Superior temporal gyrus (tissue), 1 donor: ENCODE measurements at regions not wholly inside any gene's neighbourhood (a gene's known extent, or its start where the extent isn't known, plus 50 kb on each side); places are given as distances from the start of the nearest gene placed in this dataset.
"Not testable (repeated sequence)": the region's sequence is repeated elsewhere in the genome, so short reads cannot be mapped to it uniquely, and the experiment has no call there.

Source experiments
- DNase-seq: peaks from one replicate; pipeline ENCODE4 v3.0.0-alpha.2; 2016; ENCODE audit errors: extremely low spot score

DNA sequence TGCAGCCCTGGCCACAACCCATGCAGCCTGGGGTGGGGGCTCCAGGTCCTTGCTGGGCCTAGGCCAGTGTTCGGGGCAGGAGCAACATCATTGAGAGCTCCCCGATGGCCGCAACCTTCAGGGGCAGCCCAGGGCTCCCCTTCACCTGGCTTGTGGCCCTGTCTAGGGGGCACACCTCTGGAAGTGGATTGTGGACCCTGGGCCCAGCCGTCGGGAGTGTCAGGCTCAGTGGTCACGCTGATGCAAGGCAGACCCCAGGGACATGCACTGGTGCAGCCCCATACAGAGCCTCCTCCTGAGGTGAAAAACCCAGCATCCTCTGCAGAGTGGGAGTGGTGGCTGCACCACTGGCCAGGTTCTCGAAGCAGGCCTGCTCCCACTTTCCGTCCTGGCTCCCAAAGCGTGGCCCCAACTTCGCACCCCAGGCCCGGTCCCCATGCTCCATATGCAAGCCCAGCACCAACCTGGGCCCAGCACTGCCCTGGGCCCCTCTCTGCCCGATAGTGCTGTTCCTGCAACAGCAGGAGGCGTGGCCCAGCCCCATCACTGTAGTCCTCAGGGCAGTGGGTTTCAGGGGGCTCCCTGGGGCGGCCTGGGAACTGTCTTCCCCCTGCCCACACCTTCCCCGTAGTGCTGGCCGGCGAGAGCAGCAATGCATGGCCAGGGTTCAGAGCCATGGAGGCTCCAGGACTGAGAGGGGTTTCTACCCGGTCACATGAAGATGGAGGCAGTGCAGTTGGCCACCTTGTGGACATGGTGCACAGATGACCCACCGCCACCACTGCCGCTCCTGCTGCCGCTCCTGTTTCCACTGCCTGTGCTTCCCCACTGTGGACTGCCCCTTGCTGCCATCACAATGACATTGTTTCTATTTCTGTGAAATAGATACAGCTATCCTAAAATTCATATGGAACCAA is 303.9 kb upstream of the NRG3 start:
- no peak for DNase-seq

DNA sequence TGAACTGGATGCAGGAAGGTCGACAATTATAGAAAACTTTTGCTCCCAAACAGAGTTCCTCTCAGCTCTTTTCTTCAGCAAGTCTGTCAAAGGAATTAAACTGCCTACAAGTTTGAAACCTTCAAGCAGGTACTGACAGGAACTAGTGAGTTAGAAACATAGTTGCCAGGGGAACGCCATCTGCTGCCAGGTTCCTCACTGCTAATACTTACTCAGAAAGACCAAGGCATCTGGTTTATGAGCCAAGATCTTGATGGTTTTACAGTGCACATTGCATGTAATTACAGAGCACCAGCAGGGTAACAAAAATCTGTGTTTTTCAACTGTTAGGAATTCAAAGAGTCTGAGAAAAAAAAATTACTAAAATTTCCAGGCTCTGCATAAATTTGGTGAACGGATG is 300.0 kb upstream of the NRG3 start:
- DNase-seq = no peak

DNA sequence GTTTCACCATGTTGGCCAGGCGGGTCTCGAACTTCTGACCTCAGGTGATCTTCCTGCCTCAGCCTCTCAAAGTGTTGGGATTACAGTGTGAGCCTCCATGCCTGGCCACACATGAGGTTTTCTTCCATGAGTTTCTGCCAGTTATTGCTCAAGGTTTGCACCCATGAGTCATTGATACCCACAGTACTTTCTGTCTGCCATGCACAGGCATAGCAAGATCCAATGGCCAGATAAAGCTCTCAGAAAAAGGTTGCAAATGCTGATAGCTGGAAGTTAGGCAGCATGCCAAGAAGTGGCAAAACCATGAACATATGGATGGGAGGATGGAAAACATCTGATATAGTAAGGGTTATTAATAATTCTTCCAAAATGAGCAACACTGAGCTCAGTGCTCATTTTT is 298.7 kb upstream of the NRG3 start:
- DNase-seq = no peak

DNA sequence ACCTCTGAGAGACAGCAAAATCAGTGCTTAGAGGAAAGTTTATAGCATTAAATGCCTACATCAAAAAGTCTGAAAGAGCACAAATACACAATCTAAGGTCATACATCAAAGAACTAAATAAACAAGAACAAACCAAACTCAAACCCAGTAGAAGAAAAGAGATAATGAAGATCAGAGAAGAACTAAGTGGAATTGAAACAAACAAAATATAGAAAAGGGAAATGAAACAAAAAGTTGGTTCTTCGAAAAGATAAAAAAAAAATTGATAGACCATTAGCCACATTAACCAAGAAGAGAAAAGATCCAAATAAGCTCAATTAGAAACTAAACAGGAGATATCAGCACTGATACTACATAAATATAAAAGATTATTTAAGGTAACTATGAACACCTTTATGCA is 280.0 kb upstream of the NRG3 start:
- DNase-seq = no peak

DNA sequence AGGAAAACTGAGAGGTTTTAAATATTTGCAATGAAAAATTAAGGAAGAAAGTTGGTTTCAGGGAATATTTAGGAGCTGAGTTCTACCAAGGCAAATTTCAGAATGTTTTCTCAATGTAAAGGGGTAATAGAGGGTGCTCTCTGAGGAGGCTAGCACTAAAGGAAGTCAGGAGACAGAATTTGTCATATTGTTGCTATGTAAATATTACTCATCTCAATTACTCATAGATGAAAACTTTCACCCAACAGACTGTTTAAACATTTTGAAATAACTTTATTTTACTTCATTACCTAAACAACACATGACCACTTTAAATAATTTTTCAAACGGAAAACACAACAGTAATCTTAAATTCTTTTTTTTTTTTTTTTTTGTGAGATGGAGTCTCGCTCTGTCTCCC is 274.8 kb upstream of the NRG3 start:
- no peak for DNase-seq

DNA sequence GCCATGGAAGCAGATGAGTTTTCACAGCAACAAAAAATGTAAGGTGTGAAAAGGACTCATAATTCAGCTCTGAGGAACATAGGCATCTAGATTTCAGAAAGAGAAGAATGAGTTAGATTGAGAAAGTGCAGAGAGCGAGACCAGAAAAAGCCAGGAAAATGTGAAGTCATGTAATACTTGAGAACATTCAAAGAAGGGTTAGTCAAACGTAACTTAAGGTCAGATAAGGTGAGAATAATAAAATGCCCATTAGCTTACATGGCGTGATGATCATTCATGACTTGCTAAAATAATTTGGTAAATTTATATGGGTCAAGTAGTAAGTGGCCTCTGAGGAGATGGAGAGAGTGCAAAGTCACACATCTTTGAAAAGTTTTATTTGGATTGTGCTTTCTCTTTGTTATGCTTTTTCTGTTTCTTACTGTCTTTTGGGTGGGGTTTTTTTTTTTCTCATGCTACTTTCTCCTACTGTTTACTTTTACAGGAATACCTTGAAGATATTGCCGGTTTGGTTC is 271.8 kb upstream of the NRG3 start:
- DNase-seq = no peak

DNA sequence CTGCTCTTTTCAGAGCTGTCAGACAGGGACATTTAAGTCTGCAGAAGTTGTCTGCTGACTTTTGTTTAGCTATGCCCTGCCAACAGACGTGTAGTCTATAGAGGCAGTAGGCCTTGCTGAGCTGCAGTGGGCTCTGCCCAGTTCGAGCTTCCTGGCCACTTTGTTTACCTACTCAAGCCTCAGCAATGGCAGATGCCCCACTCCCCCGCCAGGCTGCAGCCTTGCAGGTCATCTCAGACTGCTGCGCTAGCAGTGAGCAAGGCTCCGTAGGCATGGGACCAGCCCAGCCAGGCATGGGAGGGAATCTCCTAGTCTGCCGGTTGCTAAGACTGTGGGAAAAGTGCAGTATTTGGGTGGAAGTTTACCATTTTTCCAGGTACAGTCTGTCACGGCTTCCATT is 230.5 kb upstream of the NRG3 start:
- DNase-seq = not testable (repeated sequence)

DNA sequence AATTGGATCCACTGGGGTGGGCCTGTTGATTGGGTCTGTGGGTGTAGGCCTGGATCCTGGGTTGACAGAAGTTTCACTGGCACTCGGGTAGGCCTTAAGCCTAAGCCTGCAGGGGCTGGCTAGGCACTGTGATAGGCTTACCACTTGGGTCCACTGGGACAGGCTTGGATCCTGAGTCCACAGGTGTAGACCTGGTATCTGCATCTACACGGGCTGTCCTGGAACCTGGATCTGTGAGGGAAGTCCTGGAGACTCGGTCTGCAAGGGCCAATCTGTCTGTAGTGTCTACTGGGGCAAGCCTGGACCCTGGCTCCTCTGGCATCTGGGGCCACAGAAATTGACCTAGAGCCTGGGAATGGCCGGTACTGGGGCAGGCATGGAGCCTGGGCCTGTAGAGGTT is 219.0 kb upstream of the NRG3 start:
- DNase-seq = no peak

DNA sequence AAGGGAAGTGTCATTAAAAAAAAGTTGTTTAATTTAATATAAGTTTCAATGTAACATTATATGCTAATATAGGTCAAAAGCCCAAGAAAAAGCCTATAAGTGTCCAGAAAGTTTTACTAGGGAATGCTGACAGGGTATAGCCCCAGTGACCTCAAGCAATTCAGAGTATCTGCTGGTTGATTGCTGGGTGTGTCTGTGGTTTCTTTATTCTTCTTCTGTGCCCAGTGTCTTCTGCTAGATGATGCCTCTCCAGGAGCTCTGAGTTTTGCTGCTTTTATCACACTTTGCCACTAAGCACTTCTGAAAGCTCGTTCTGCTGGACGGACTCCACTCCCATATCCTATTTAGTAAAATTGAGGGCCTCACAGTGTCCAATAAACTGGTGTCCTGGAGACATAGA is 212.2 kb upstream of the NRG3 start:
- no peak for DNase-seq

DNA sequence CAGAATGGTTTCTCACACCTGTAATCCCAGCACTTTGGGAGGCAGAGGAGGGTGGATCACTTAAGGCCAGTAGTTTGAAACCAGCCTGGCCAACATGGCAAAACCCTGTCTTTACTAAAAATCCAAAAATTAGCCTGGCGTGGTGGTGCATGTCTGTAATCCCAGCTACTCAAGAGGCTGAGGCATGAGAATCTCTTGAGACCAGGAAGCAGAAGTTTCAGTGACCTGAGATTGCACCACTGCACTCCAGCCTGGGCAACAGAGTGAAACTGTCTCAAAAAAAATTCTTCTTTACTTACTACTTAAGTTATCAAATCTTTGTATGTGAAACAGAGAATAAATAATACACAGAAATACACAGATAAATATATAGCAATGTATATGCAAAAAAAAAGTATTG is 210.2 kb upstream of the NRG3 start:
- not testable (repeated sequence) for DNase-seq

DNA sequence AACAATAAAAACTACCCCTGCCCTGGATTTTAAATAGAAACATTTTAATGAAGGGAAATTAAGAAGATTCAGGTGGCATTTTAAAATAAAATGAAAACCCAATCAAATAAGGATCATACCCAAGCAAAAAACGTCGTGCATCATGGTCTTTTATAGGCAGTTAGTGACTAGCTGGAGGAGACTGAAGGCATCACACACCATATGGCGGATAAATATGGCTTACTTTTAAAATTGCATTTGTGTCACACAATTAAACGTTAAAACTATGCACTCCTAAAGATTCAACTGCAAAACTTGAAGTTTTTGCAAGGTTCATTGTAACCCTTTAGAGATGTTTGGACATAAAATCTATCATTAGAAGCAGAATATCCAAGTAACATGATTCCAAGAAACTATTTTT is 200.1 kb upstream of the NRG3 start:
- DNase-seq = no peak

DNA sequence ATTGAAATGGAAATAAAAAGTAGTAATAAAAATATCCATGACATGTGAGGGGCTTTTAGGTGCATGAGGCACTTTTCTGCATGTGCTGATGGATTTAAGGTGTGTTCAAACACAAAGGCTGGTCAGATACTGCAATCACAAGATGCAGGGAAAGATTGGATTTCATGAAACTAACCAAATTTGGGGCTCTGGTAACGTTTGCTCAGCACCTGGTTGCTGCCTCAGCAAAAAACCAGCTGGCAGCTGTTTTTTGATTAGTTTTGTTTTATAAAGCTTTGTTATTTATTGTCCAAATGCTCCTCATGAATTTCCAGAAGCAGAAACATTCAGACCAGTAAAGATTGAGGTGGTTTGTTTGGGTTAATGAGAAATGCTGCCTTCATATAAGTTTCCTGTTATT is 195.7 kb upstream of the NRG3 start:
- no peak for DNase-seq

DNA sequence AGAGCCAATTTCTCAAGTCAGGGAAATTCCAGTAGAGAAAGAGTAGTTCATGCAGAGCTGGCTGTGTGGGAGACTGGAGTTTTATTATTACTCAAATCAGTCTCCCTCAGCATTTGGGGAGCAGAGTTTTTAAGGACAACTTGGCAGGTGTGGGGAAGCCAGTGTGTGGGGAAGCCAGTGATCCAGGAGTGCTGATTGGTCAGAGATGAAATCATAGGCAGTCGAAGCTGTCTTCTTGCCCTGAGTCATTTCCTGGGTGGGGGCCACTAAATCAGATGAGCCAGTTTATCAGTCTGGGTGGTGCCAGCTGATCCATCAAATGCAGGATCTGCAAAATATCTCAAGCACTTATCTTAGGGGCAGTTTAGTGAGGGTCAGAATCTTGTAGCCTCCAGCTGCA is 194.6 kb upstream of the NRG3 start:
- no peak for DNase-seq

DNA sequence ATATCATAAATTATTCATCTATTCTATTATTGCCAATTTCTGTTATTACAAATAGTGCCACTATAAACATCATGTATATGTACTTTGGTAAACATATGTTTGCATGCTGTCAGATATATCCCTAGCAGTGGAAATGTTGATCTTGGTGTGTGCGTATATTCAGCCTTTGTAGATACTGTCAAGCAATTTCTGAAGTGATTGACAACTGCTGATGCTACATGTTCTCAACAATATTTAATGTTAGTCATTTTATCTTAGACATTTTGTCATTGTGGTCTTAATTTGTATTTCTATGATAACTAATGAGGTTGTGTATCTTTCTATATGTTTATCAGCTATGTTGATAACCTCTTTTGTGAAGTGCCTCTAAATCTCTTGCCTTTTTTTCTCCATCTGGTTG is 186.5 kb upstream of the NRG3 start:
- DNase-seq = no peak

DNA sequence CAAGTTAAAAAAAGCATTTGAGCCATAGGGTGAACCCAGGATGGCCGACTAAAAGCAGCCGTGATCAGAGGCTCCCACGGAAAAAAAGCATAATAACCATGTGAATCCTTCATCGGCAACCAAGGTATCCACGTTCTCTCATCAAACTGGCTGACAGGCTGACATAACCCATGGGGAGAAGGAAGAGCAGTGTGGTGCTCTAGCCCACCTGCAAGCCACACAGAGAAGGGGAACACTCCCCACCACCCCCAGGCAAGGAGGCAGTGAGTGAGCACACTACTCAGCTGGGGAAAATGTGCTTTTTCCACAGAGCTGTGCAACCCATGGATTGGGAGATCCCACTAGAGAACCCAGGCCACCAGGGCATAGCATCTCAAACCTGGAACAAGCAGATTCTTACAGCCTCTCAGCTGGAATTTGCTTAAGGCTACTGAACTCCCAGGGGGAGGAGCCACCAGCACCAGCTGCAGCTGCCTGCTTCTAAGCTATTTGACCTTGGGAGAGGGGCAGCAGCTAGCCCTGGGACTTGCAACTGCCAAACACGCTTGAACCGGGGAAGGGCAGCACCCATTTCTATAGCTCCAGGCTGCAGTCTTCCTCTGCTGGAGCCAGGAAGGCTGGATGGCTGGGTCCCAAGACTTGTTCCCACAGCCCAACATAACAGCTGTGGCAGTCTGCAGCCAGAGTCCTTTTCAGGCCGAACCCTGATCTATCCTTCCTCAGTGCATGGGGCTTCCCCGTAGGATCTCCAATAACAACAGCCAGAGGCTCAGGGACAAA is 178.2 kb upstream of the NRG3 start:
- DNase-seq = no peak

DNA sequence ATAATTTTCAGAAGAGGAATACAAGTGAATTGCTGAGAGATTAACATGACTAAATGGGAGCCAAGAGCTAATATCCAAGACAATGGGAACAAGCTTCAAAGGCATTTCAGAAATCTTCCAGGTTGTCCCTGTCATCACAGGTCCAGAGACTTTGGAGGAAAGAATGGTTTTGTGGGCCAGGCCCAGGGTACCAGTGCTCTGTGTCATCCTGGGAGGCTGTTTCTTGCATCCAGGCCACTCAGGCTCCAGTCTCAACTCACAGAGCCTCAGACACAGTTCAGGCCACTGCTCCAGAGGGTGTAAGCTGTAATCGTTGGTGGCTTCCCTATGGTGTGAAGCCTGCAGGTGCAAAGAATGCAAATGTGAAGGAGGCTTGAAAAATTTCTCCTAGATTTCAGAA is 170.4 kb upstream of the NRG3 start:
- DNase-seq = no peak

DNA sequence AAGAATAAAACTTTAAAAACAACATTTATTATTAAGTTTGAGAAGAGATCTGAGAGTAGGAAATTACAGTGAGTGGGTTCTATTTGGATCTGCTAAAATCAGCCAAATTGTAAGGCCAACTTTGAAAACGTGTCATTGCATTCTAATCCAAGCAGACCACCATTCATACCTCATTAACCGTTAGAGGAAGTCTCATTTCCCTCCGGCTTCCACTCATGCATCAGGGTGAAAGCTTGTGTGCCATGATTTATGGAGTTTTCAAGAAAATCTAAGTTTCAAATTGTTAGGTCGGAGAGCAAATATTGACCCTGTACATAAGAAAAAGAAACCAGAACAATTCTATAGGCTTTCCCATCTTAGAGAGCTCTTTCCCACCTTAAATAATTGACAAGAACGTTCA is 166.6 kb upstream of the NRG3 start:
- DNase-seq = no peak

DNA sequence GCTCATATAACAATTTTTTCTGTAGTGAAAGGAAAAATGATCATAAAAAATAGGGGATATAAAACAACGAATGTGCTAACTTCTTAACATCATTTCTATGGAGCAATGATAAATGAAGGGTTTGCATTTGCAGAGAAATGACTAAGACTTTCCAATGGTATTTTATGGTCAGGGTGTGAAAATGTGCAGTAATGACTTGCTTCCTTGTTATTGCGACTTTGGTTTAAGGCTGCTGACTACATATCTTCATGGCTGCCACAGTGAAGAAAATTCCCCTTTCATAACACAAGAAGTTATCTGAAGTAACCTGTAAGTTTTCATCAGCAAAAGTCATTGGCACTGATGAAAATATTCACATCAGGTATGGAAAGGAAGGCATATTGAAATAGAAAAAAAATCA is 166.1 kb upstream of the NRG3 start:
- DNase-seq = no peak

DNA sequence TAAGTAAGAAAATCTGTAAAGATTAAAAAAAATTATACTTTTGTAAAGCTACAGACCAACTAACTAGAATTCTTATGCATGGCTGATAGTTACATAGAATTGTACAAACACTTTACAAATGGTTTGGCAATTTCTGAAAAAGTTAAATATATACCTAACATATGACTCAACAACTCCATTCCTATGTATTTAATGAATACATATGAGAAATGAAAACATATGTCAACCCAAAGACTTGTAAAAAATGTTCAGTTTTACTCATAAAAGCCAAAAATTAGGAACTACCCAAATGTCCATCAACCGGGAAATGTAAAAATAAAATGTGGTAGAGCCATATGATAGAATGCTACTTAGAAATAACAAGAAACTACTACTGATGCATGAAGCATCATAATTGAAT is 152.6 kb upstream of the NRG3 start:
- peak; percentile 8 for DNase-seq

DNA sequence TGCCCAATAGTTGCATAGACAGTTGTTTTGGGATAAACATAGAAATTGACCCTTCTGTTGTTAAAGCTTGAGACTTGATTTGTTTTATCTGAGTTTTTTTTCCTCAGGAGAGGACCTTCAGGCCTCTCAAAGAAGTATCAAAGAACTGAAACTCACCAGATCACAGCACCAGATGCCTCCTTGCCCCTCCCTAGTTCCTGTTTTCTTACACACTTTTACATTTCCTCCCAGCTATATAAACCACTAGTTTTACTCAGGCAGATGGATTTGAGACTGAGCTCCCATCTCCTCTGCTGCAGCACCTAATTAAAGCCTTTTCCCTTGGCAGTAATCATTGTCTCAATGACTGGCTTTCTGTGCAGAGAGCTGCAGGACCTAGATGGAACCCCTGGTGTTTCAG is 150.6 kb upstream of the NRG3 start:
- no peak for DNase-seq

DNA sequence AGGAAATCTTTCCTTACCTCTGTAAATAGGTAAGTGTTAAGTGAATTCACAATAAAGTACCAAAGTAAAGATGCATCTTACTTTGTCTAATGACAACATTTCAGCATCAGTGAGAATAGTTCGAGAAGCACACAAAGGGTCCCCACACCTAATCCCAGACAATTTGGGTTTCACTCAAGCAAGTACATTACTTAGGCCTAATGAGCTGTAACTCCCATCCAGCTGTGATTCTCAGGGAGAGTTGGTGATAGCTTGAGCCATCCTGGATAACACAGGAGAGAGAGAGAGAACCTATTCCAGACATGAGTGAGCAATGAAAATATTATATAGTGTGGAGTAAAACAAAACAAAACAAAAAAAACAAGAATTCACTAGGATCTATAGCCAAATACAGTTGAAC is 149.1 kb upstream of the NRG3 start:
- DNase-seq = no peak

DNA sequence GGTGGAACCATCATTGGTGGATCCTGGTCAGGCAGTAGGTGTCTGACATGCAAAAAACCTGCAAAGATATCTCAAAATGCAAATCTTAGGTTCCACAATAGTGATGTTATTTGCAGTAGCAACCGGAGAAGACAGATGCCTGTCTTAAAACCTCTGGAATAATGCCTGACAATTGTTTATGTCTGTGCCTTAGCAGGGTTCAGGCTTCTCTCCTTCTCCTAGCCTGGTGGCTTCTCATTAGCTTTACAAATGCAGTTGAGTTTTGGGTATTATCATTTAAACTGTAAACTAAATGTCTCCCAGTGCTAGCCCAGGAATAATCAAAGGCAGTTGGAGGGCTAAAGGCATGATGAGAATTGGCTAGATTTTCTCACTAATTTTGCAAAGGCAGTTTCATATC is 146.3 kb upstream of the NRG3 start:
- no peak for DNase-seq

DNA sequence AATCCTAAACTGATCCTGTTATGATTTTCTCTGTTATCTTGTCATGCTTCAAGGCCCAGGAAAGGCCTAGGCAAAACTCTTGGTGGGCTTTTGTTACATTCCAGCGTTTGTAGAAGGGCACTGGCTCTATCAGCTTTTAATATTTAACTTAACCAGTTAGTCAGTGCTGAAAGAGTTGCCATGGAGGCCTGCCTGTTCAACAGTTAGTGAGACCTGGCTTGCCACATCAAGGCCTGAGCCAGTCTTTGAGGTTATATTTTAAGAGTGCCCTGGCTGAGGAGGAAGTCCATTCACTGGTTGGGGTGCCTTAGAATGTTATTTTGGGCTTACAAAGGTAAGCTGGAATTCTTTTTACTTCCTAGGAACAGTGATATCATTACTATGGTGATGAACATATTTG is 144.1 kb upstream of the NRG3 start:
- no peak for DNase-seq
